Tibial nerve (tissue), 4 donors: ENCODE measurements at regions not wholly inside any gene's neighbourhood (a gene's known extent, or its start where the extent isn't known, plus 50 kb on each side); places are given as distances from the start of the nearest gene placed in this dataset.

Experiments
- DNase-seq, 2 donors: peaks; one replicate each; pipeline ENCODE4 v3.0.0-alpha.2; 2019; ENCODE audit warnings: low spot score in 2 of 2
- H3K27ac ChIP-seq, 4 donors: fragments of 200-600 bp; sonication (generic) in 3 of 4; one replicate each; pipeline ENCODE4 v1.5.1; 2017 to 2019; ENCODE audit warnings: mild to moderate bottlenecking in 1 of 4
- H3K27me3 ChIP-seq, 2 donors: fragments of 200-600 bp; sonication (generic) in 1 of 2; one replicate each; pipeline versions ENCODE4 v1.5.1 to v1.6.0; 2017 to 2019
- H3K36me3 ChIP-seq, 3 donors: fragments of 200-600 bp; sonication (generic); one replicate each; pipeline ENCODE4 v1.5.1; 2018 to 2019
- H3K4me1 ChIP-seq, 4 donors: fragments of 200-600 bp; sonication (generic) in 3 of 4; one replicate each; pipeline ENCODE4 v1.5.1; 2017 to 2019
- H3K4me3 ChIP-seq, 4 donors: fragments of 200-600 bp; sonication (generic) in 3 of 4; one replicate each; pipeline ENCODE4 v1.5.1; 2017 to 2019; ENCODE audit warnings: mild to moderate bottlenecking in 1 of 4, moderate library complexity in 1 of 4
- H3K9me3 ChIP-seq, 4 donors: fragments of 200-600 bp; sonication (generic) in 3 of 4; one replicate each; pipeline ENCODE4 v1.5.1; 2017 to 2019
- CTCF ChIP-seq, 5 experiments: fragments of 200-600 bp in 3 of 5; fragments of 450-650 bp in 2 of 5; sonication (generic) in 3 of 5; IDR thresholded peaks; one replicate each; pipeline ENCODE4 v1.5.1; 2016 to 2019; ENCODE audit warnings: antibody characterized with exemption in 5 of 5, mild to moderate bottlenecking in 3 of 5, moderate library complexity in 2 of 5
- EP300 ChIP-seq, 2 donors: sonication (generic); formaldehyde crosslinking; IDR thresholded peaks; one replicate each; pipeline ENCODE4 v1.6.1; 2017; ENCODE audit warnings: antibody characterized with exemption in 2 of 2, mild to moderate bottlenecking in 1 of 2
- POLR2A ChIP-seq, 2 donors: fragments of 450-650 bp; IDR thresholded peaks; one replicate each; pipeline ENCODE4 v1.6.1; 2017; ENCODE audit warnings: antibody characterized with exemption in 2 of 2, mild to moderate bottlenecking in 2 of 2, moderate library complexity in 2 of 2
- whole genome bisulfite sequencing, 2 donors: methylation state at CpG; one replicate each; pipeline ENCODE4 v1.1.5; 2018; 5-methylcytosine and 5-hydroxymethylcytosine counted together

GRCh38 chr7:121643320-121643719 is 229.6 kb upstream of the PTPRZ1 start:
- WGBS, 2 donors, result 70 to 80% methylated on average over 1 of the region's 1 CpG
- no peaks in the 10 kb centered on the region for H3K4me1 ChIP-seq
- no peak for TF ChIP-seq EP300 (IDR thresholded peaks at IDR 0.05)
- TF ChIP-seq CTCF (IDR thresholded peaks at IDR 0.05), result no peak
- TF ChIP-seq POLR2A (IDR thresholded peaks at IDR 0.05), result no peak

GRCh38 chr7:121639705-121640104 is 233.3 kb upstream of the PTPRZ1 start:
- H3K4me3 ChIP-seq, result no peak overlapping the region
- WGBS, 2 donors, result 88 to 89% methylated on average over 5 of the region's 5 CpGs
- H3K9me3 ChIP-seq, result peaks cover 0 to 4% (median 0%) of the 10 kb centered on the region in 4 donors
- H3K27me3 ChIP-seq, result no peaks in the 10 kb centered on the region
- DNase-seq, result no peak
- TF ChIP-seq EP300 (IDR thresholded peaks at IDR 0.05), result no peak
- no peak for TF ChIP-seq CTCF (IDR thresholded peaks at IDR 0.05)
- no peak for TF ChIP-seq POLR2A (IDR thresholded peaks at IDR 0.05)
- H3K27ac ChIP-seq, result no peak overlapping the region
- no peaks in the 10 kb centered on the region for H3K36me3 ChIP-seq
- H3K4me1 ChIP-seq, result no peaks in the 10 kb centered on the region

More at GRCh38 chr7:121643320-121643719, 229.6 kb upstream of the PTPRZ1 start:
- no peak overlapping the region for H3K4me3 ChIP-seq
- no peaks in the 10 kb centered on the region for H3K27me3 ChIP-seq
- H3K9me3 ChIP-seq, result peaks cover 0 to 4% (median 0%) of the 10 kb centered on the region in 4 donors
- DNase-seq, result no peak
- H3K27ac ChIP-seq, result no peak overlapping the region
- no peaks in the 10 kb centered on the region for H3K36me3 ChIP-seq

GRCh38 chr7:121638286-121638685 is 234.7 kb upstream of the PTPRZ1 start:
- no peak for DNase-seq
- WGBS, 2 donors, result 92 to 95% methylated on average over 3 of the region's 3 CpGs

GRCh38 chr7:121634356-121634755 is 238.2 kb upstream of the FAM3C start:
- H3K36me3 ChIP-seq, result no peaks in the 10 kb centered on the region
- DNase-seq, result no peak
- TF ChIP-seq CTCF (IDR thresholded peaks at IDR 0.05) (no peak), EP300 (IDR thresholded peaks at IDR 0.05) (no peak), POLR2A (IDR thresholded peaks at IDR 0.05) (no peak)

More at GRCh38 chr7:121638286-121638685, 234.7 kb upstream of the PTPRZ1 start:
- Histone ChIP-seq H3K4me3 (no peak overlapping the region), H3K36me3 (no peaks in the 10 kb centered on the region), H3K9me3 (peaks cover 0 to 4% (median 0%) of the 10 kb centered on the region in 4 donors), H3K4me1 (no peaks in the 10 kb centered on the region), H3K27me3 (no peaks in the 10 kb centered on the region), H3K27ac (no peak overlapping the region)
- TF ChIP-seq EP300 (IDR thresholded peaks at IDR 0.05) (no peak), CTCF (IDR thresholded peaks at IDR 0.05) (no peak), POLR2A (IDR thresholded peaks at IDR 0.05) (no peak)

GRCh38 chr7:121633186-121633585 is 237.1 kb upstream of the FAM3C start:
- no peak for TF ChIP-seq CTCF (IDR thresholded peaks at IDR 0.05)
- no peak for TF ChIP-seq POLR2A (IDR thresholded peaks at IDR 0.05)
- TF ChIP-seq EP300 (IDR thresholded peaks at IDR 0.05), result no peak
- Histone ChIP-seq H3K4me1 (no peaks in the 10 kb centered on the region), H3K36me3 (no peaks in the 10 kb centered on the region), H3K9me3 (no peaks in the 10 kb centered on the region), H3K27ac (no peak overlapping the region), H3K4me3 (no peak overlapping the region), H3K27me3 (no peaks in the 10 kb centered on the region)
- no peak for DNase-seq
- 67 to 76% methylated on average over 3 of the region's 3 CpGs for WGBS, 2 donors

More at GRCh38 chr7:121634356-121634755, 238.2 kb upstream of the FAM3C start:
- Histone ChIP-seq H3K4me1 (no peaks in the 10 kb centered on the region), H3K4me3 (no peak overlapping the region), H3K9me3 (no peaks in the 10 kb centered on the region), H3K27me3 (no peaks in the 10 kb centered on the region), H3K27ac (no peak overlapping the region)
- WGBS, 2 donors, result 27 to 47% methylated on average over 1 of the region's 1 CpG
